ENCODE measurements at regions not wholly inside any gene's neighbourhood (a gene's known extent, or its start where the extent isn't known, plus 50 kb on each side); places are given as distances from the start of the nearest gene placed in this dataset.

GRCh38 chr1:101290922-101291561, 54.2 kb downstream of the S1PR1 start:
- Histone ChIP-seq H3K79me2 (ENCODE audit: insufficient read depth, low read length) (no peaks in the 10 kb centered on the region), H3K4me1 (ENCODE audit: insufficient read depth, low read length, severe bottlenecking) (no peaks in the 10 kb centered on the region), H3K4me2 (ENCODE audit: low read length) (no peak overlapping the region), H3K9ac (ENCODE audit: low read length) (no peak overlapping the region), H3K9me2 (ENCODE audit: low read depth, low read length) (no peaks in the 10 kb centered on the region), H2AFZ (ENCODE audit: low read length) (no peak overlapping the region), H4K20me1 (ENCODE audit: insufficient read depth, low read length) (no peaks in the 10 kb centered on the region), H3K4me3 (ENCODE audit: low read depth, low read length, poor library complexity, severe bottlenecking) (no peak overlapping the region), H3F3A (ENCODE audit: insufficient read depth, low read length) (no peaks in the 10 kb centered on the region), H3K27ac (ENCODE audit: low read depth, low read length, poor library complexity, severe bottlenecking) (no peak overlapping the region), H3K27me3 (ENCODE audit: insufficient read depth, low read length) (no peaks in the 10 kb centered on the region), H3K36me3 (ENCODE audit: insufficient read depth, low read length) (no peaks in the 10 kb centered on the region), H3K9me3 (ENCODE audit: low read length) (no peaks in the 10 kb centered on the region)
- TF ChIP-seq EZH2 (IDR thresholded peaks at IDR 0.05; ENCODE audit: borderline replicate concordance, low read length) (no peak), CTCF (IDR thresholded peaks at IDR 0.05; ENCODE audit: low read length) (no peak)

GRCh38 chr1:101291562-101292380, 55.0 kb downstream of the S1PR1 start:
- Histone ChIP-seq H3K36me3 (ENCODE audit: insufficient read depth, low read length) (no peaks in the 10 kb centered on the region), H3K27ac (ENCODE audit: low read depth, low read length, poor library complexity, severe bottlenecking) (no peak overlapping the region), H3K9me2 (ENCODE audit: low read depth, low read length) (no peaks in the 10 kb centered on the region), H4K20me1 (ENCODE audit: insufficient read depth, low read length) (no peaks in the 10 kb centered on the region), H3K9ac (ENCODE audit: low read length) (no peak overlapping the region), H3K4me1 (ENCODE audit: insufficient read depth, low read length, severe bottlenecking) (no peaks in the 10 kb centered on the region), H3K4me3 (ENCODE audit: low read depth, low read length, poor library complexity, severe bottlenecking) (no peak overlapping the region), H3K9me3 (ENCODE audit: low read length) (no peaks in the 10 kb centered on the region), H3K4me2 (ENCODE audit: low read length) (no peak overlapping the region), H3K27me3 (ENCODE audit: insufficient read depth, low read length) (no peaks in the 10 kb centered on the region), H2AFZ (ENCODE audit: low read length) (no peak overlapping the region), H3K79me2 (ENCODE audit: insufficient read depth, low read length) (no peaks in the 10 kb centered on the region), H3F3A (ENCODE audit: insufficient read depth, low read length) (no peaks in the 10 kb centered on the region)
- no peak for TF ChIP-seq CTCF (IDR thresholded peaks at IDR 0.05; ENCODE audit: low read length)
- no peak for TF ChIP-seq EZH2 (IDR thresholded peaks at IDR 0.05; ENCODE audit: borderline replicate concordance, low read length)

- TF ChIP-seq EZH2 (IDR thresholded peaks at IDR 0.05; ENCODE audit: borderline replicate concordance, low read length) (no peak), CTCF (IDR thresholded peaks at IDR 0.05; ENCODE audit: low read length) (no peak)
- Histone ChIP-seq H4K20me1 (ENCODE audit: insufficient read depth, low read length) (no peaks in the 10 kb centered on the region), H3K9me2 (ENCODE audit: low read depth, low read length) (no peaks in the 10 kb centered on the region), H3K4me1 (ENCODE audit: insufficient read depth, low read length, severe bottlenecking) (no peaks in the 10 kb centered on the region), H3K9me3 (ENCODE audit: low read length) (no peaks in the 10 kb centered on the region), H3K27ac (ENCODE audit: low read depth, low read length, poor library complexity, severe bottlenecking) (no peak overlapping the region), H3F3A (ENCODE audit: insufficient read depth, low read length) (no peaks in the 10 kb centered on the region), H3K27me3 (ENCODE audit: insufficient read depth, low read length) (no peaks in the 10 kb centered on the region), H3K36me3 (ENCODE audit: insufficient read depth, low read length) (no peaks in the 10 kb centered on the region), H3K4me3 (ENCODE audit: low read depth, low read length, poor library complexity, severe bottlenecking) (no peak overlapping the region), H3K79me2 (ENCODE audit: insufficient read depth, low read length) (no peaks in the 10 kb centered on the region), H3K4me2 (ENCODE audit: low read length) (no peak overlapping the region), H2AFZ (ENCODE audit: low read length) (no peak overlapping the region), H3K9ac (ENCODE audit: low read length) (no peak overlapping the region)
Measured at GRCh38 chr1:101293461-101294051, 56.7 kb downstream of the S1PR1 start.
